PC-9 (cell line): ENCODE measurements at regions not wholly inside any gene's neighbourhood (a gene's known extent, or its start where the extent isn't known, plus 50 kb on each side); places are given as distances from the start of the nearest gene placed in this dataset.

Experiments
- BruUV-seq: library from RNA; stranded (reverse); fragments of 400-500 nt; replicated peaks from 2 replicates; lab custom pipeline; 2021; lab: Mats Ljungman, UMichigan
- CTCF ChIA-PET: fragments of 300-600 bp; sonication (Branson Sonifier 250); formaldehyde crosslinking; loops from one replicate; lab custom pipeline; 2022; ENCODE audit warnings: antibody characterized with exemption; lab: Charles Lee
- POLR2A ChIA-PET: fragments of 300-600 bp; sonication (Branson Sonifier 250); formaldehyde crosslinking; loops from one replicate; lab custom pipeline; 2022; ENCODE audit warnings: antibody characterized with exemption; ENCODE audit not compliant: unreplicated experiment; lab: Charles Lee
- DNase-seq, 2 experiments: peaks; one replicate each; pipeline versions ENCODE4 v3.0.0 to v3.0.0-alpha.2; 2015 to 2022; ENCODE audit warnings: mixed read lengths in 1 of 2
- H2AFZ ChIP-seq: fragments of 200-600 bp; sonication (generic); 2 replicates; pipeline ENCODE4 v1.8.1; 2017; ENCODE audit warnings: antibody characterized with exemption
- H3F3A ChIP-seq: fragments of 200-600 bp; sonication (generic); 2 replicates; pipeline ENCODE4 v1.8.1; 2017; ENCODE audit warnings: antibody characterized with exemption, mild to moderate bottlenecking, low read depth; ENCODE audit not compliant: insufficient read depth
- H3K27ac ChIP-seq: fragments of 200-600 bp; sonication (generic); 2 replicates; pipeline ENCODE4 v1.6.1; 2016; ENCODE audit warnings: mixed run types
- H3K27me3 ChIP-seq: fragments of 200-600 bp; sonication (generic); 2 replicates; pipeline ENCODE4 v1.6.1; 2016; ENCODE audit warnings: low read depth, mixed run types; ENCODE audit not compliant: insufficient read depth
- H3K36me3 ChIP-seq: fragments of 200-600 bp; sonication (generic); 2 replicates; pipeline ENCODE4 v1.6.1; 2016; ENCODE audit warnings: low read depth, mixed run types
- H3K4me1 ChIP-seq: fragments of 200-600 bp; sonication (generic); replicated peaks from 2 replicates; pipeline ENCODE4 v1.6.1; 2016; ENCODE audit warnings: mixed run types; ENCODE audit not compliant: insufficient read depth
- H3K4me2 ChIP-seq: fragments of 200-600 bp; sonication (generic); 2 replicates; pipeline ENCODE4 v1.6.1; 2017; ENCODE audit warnings: mixed run types
- H3K4me3 ChIP-seq: fragments of 200-600 bp; sonication (generic); 2 replicates; pipeline ENCODE4 v1.6.1; 2016; ENCODE audit warnings: mixed run types
- H3K79me2 ChIP-seq: fragments of 200-600 bp; sonication (generic); 2 replicates; pipeline ENCODE4 v1.6.1; 2017; ENCODE audit warnings: low read depth, mixed run types
- H3K9me2 ChIP-seq: fragments of 200-600 bp; sonication (generic); 2 replicates; pipeline ENCODE4 v1.8.1; 2017; ENCODE audit warnings: mild to moderate bottlenecking; ENCODE audit not compliant: insufficient read depth
- H3K9me3 ChIP-seq: fragments of 200-600 bp; sonication (generic); 2 replicates; pipeline ENCODE4 v1.8.1; 2016; ENCODE audit warnings: low read depth; ENCODE audit not compliant: insufficient read depth
- H4K20me1 ChIP-seq: fragments of 200-600 bp; sonication (generic); 2 replicates; pipeline ENCODE4 v1.8.1; 2017; ENCODE audit not compliant: insufficient read depth
- CTCF ChIP-seq: fragments of 200-600 bp; sonication (generic); conservative IDR thresholded peaks from 2 replicates; pipeline ENCODE4 v1.6.1; 2017; ENCODE audit warnings: mixed run types, antibody characterized with exemption, mild to moderate bottlenecking, moderate library complexity
- EZH2 ChIP-seq: fragments of 200-600 bp; sonication (generic); IDR thresholded peaks from 2 replicates; pipeline ENCODE4 v1.8.0; 2017; ENCODE audit warnings: antibody characterized with exemption, low read depth
- intact Hi-C: fragments of 100-400 bp; cut with micrococcal nuclease; formaldehyde crosslinking; loops from one replicate; pipeline ENCODE4 v1.10.0; 2022; ENCODE audit not compliant: unreplicated experiment

DNA sequence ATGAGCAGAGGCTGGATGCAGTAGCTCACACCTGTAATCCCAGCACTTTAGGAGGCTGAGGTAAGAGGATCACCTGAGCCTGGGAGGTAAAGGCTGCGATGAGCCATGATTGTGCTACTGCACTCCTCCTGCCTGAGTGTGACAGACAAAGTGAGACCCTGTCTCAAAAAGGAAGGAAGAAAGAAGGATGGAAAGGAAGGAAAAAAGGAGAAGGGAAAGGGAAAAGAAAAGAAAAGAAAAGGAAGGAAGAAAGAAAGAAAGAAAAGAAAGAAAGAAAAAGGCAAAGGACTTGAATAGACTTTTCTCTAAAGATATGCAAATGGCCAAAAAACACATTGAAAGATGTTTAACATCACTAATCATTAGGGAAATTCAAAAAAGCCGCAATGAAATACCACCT, 215.3 kb upstream of the MYLIP start:
- Histone ChIP-seq H3K4me3 (no peak overlapping the region), H3K4me2 (no peak overlapping the region), H3K36me3 (no peaks in the 10 kb centered on the region), H2AFZ (no peak overlapping the region), H3K27ac (no peak overlapping the region), H3K27me3 (peaks cover 84% of the 10 kb centered on the region), H3K4me1 (no peaks in the 10 kb centered on the region), H4K20me1 (no peaks in the 10 kb centered on the region), H3K79me2 (no peaks in the 10 kb centered on the region), H3F3A (no peaks in the 10 kb centered on the region), H3K9me2 (no peaks in the 10 kb centered on the region), H3K9me3 (no peaks in the 10 kb centered on the region)
- intact Hi-C loops = no loop called here
- ChIA-PET CTCF (no interaction called here), POLR2A (no interaction called here)
- no peak for DNase-seq
- TF ChIP-seq EZH2 (no peak), CTCF (no peak)
- BruUV-seq = no TSS peak

GRCh38 chr6:15912505-15913400, 216.1 kb upstream of the MYLIP start:
- no peaks in the 10 kb centered on the region for H3K9me3 ChIP-seq
- no peak overlapping the region for H2AFZ ChIP-seq
- H3K4me2 ChIP-seq = no peak overlapping the region
- H3K27ac ChIP-seq = no peak overlapping the region
- no peak overlapping the region for H3K4me3 ChIP-seq
- no peaks in the 10 kb centered on the region for H3K4me1 ChIP-seq
- no peaks in the 10 kb centered on the region for H3K79me2 ChIP-seq
- POLR2A ChIA-PET = no interaction called here
- no TSS peak for BruUV-seq
- TF ChIP-seq CTCF (no peak), EZH2 (no peak)
- peaks cover 84% of the 10 kb centered on the region for H3K27me3 ChIP-seq
- DNase-seq = no peak
- no peaks in the 10 kb centered on the region for H4K20me1 ChIP-seq
- CTCF ChIA-PET = no interaction called here
- no peaks in the 10 kb centered on the region for H3F3A ChIP-seq
- no peaks in the 10 kb centered on the region for H3K36me3 ChIP-seq
- no peaks in the 10 kb centered on the region for H3K9me2 ChIP-seq
- intact Hi-C loops = no loop called here

GRCh38 chr6:15911753-15912504, 217.0 kb upstream of the MYLIP start:
- H3K9me3 ChIP-seq = no peaks in the 10 kb centered on the region
- TF ChIP-seq EZH2 (no peak), CTCF (no peak)
- no peak overlapping the region for H3K27ac ChIP-seq
- H3K27me3 ChIP-seq = peaks cover 84% of the 10 kb centered on the region
- no peaks in the 10 kb centered on the region for H3K36me3 ChIP-seq
- intact Hi-C loops = no loop called here
- H3F3A ChIP-seq = no peaks in the 10 kb centered on the region
- no peaks in the 10 kb centered on the region for H3K9me2 ChIP-seq
- CTCF ChIA-PET = no interaction called here
- no peak for DNase-seq
- POLR2A ChIA-PET = no interaction called here
- no peaks in the 10 kb centered on the region for H4K20me1 ChIP-seq
- H3K4me2 ChIP-seq = no peak overlapping the region
- no TSS peak for BruUV-seq
- H3K4me3 ChIP-seq = no peak overlapping the region
- H3K4me1 ChIP-seq = no peaks in the 10 kb centered on the region
- H2AFZ ChIP-seq = no peak overlapping the region
- H3K79me2 ChIP-seq = no peaks in the 10 kb centered on the region
